Smooth muscle cell of the brain vasculature (primary cell): ENCODE measurements at regions not wholly inside any gene's neighbourhood (a gene's known extent, or its start where the extent isn't known, plus 50 kb on each side); places are given as distances from the start of the nearest gene placed in this dataset.
"Not testable (repeated sequence)": the region's sequence is repeated elsewhere in the genome, so short reads cannot be mapped to it uniquely, and the experiment has no call there.

ENCODE experiments used
- DNase-seq: peaks from one replicate; pipeline ENCODE4 v3.0.0-alpha.2; 2012; ENCODE audit warnings: low read depth, low spot score

GRCh38 chr7:65251851-65252620 lies 121.6 kb upstream of the ZNF92 start:
- DNase-seq = no peak

GRCh38 chr7:65250697-65251395 lies 122.8 kb upstream of the ZNF92 start:
- DNase-seq = no peak

- DNase-seq = no peak
These were observed 123.4 kb upstream of the ZNF92 start for GRCh38 chr7:65250216-65250615.

- no peak for DNase-seq
These were observed 126.2 kb upstream of the ZNF92 start for GRCh38 chr7:65247491-65247890.

- no peak for DNase-seq
These were observed 133.8 kb upstream of the ZNF92 start for GRCh38 chr7:65239707-65240352.

- no peak for DNase-seq
These were observed 134.3 kb upstream of the ZNF92 start for GRCh38 chr7:65239324-65239706.

GRCh38 chr7:65238785-65239184 lies 134.9 kb upstream of the ZNF92 start:
- DNase-seq = no peak

- no peak for DNase-seq
These were observed 138.1 kb upstream of the ZNF92 start for GRCh38 chr7:65235586-65235985.

GRCh38 chr7:65233409-65234034 lies 140.1 kb upstream of the ZNF92 start:
- DNase-seq = no peak

GRCh38 chr7:65230231-65230630 lies 143.4 kb upstream of the ZNF92 start:
- DNase-seq = no peak

GRCh38 chr7:65225422-65226006 lies 148.1 kb upstream of the ZNF92 start:
- no peak for DNase-seq

GRCh38 chr7:65222655-65223054 lies 151.0 kb upstream of the ZNF92 start:
- no peak for DNase-seq

- DNase-seq = no peak
These were observed 152.0 kb upstream of the ZNF92 start for GRCh38 chr7:65221683-65222082.

- no peak for DNase-seq
These were observed 154.0 kb upstream of the ZNF92 start for GRCh38 chr7:65219623-65220022.

GRCh38 chr7:65216469-65216868 lies 157.2 kb upstream of the ZNF92 start:
- DNase-seq = no peak

GRCh38 chr7:65213260-65213659 lies 160.4 kb upstream of the ZNF92 start:
- DNase-seq = not testable (repeated sequence)

- not testable (repeated sequence) for DNase-seq
These were observed 174.4 kb upstream of the ZNF92 start for GRCh38 chr7:65199221-65199620.

- not testable (repeated sequence) for DNase-seq
These were observed 180.2 kb upstream of the ZNF92 start for GRCh38 chr7:65193334-65194058.

- not testable (repeated sequence) for DNase-seq
These were observed 170.6 kb upstream of the ERV3-1 start for GRCh38 chr7:65177041-65177440.

- DNase-seq = not testable (repeated sequence)
These were observed 143.6 kb upstream of the ERV3-1 start for GRCh38 chr7:65150105-65150504.
